ENCODE measurements at regions not wholly inside any gene's neighbourhood (a gene's known extent, or its start where the extent isn't known, plus 50 kb on each side); places are given as distances from the start of the nearest gene placed in this dataset.

DNA sequence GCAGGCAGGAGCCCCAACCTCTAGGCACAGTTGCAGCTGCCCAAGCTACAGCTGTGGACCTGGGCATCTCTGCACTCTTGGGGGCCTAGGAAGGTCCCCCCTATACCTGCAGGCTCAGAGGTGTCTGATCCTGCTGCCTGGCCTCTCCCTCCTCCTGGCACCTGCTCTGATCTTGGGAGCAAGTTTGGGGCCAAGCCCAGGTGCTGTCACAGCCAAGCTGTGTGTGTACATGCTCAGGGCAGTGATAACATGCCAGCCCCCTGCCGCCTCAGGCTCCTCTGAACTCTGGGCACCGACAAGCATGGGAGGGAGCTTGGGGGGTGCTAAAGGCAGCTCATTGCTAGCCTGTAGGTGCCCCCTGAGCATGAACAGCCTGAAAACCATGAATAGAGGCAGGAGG, 829.6 kb upstream of the VRK2 start:
- TF ChIP-seq POLR2AphosphoS5 (IDR thresholded peaks at IDR 0.05) (no peak), POLR2A (IDR thresholded peaks at IDR 0.05) (no peak)
- TF ChIP-seq, protein P1, sequence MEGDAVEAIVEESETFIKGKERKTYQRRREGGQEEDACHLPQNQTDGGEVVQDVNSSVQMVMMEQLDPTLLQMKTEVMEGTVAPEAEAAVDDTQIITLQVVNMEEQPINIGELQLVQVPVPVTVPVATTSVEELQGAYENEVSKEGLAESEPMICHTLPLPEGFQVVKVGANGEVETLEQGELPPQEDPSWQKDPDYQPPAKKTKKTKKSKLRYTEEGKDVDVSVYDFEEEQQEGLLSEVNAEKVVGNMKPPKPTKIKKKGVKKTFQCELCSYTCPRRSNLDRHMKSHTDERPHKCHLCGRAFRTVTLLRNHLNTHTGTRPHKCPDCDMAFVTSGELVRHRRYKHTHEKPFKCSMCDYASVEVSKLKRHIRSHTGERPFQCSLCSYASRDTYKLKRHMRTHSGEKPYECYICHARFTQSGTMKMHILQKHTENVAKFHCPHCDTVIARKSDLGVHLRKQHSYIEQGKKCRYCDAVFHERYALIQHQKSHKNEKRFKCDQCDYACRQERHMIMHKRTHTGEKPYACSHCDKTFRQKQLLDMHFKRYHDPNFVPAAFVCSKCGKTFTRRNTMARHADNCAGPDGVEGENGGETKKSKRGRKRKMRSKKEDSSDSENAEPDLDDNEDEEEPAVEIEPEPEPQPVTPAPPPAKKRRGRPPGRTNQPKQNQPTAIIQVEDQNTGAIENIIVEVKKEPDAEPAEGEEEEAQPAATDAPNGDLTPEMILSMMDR (IDR thresholded peaks at IDR 0.05): no peak
